Thyroid gland (tissue), 4 donors: ENCODE measurements at regions not wholly inside any gene's neighbourhood (a gene's known extent, or its start where the extent isn't known, plus 50 kb on each side); places are given as distances from the start of the nearest gene placed in this dataset.

Source experiments
- DNase-seq, 2 donors: peaks; one replicate each; pipeline ENCODE4 v3.0.0-alpha.2; 2019
- H3K27ac ChIP-seq, 3 donors: fragments of 200-600 bp; sonication (generic); 1 replicate in 2 of 3; 2 replicates in 1 of 3; pipeline ENCODE4 v1.5.1; 2016 to 2019; ENCODE audit warnings: mild to moderate bottlenecking in 1 of 3, moderate library complexity in 1 of 3
- H3K27me3 ChIP-seq: fragments of 200-600 bp; sonication (generic); one replicate; pipeline ENCODE4 v1.5.1; 2019
- H3K36me3 ChIP-seq, 2 donors: fragments of 200-600 bp; sonication (generic); one replicate each; pipeline ENCODE4 v1.5.1; 2016 to 2019
- H3K4me1 ChIP-seq, 2 donors: fragments of 200-600 bp; sonication (generic); one replicate each; pipeline ENCODE4 v1.5.1; 2017 to 2019
- H3K4me3 ChIP-seq, 3 donors: fragments of 200-600 bp; sonication (generic); replicated peaks in 1 of 3; 1 replicate in 2 of 3; 2 replicates in 1 of 3; pipeline ENCODE4 v1.5.1; 2016; ENCODE audit warnings: mild to moderate bottlenecking in 1 of 3
- H3K9me3 ChIP-seq: fragments of 200-600 bp; sonication (generic); one replicate; pipeline ENCODE4 v1.5.1; 2017
- CTCF ChIP-seq, 6 experiments: fragments of 200-600 bp in 3 of 6; fragments of 450-650 bp in 3 of 6; sonication (generic) in 3 of 6; IDR thresholded peaks; one replicate each; pipeline ENCODE4 v1.5.1; 2016 to 2019; ENCODE audit warnings: antibody characterized with exemption in 6 of 6, mild to moderate bottlenecking in 2 of 6, inconsistent platforms in 1 of 6, moderate library complexity in 1 of 6
- POLR2A ChIP-seq, 2 donors: fragments of 450-650 bp; IDR thresholded peaks; one replicate each; pipeline ENCODE4 v1.6.1; 2017; ENCODE audit warnings: antibody characterized with exemption in 2 of 2, mild to moderate bottlenecking in 2 of 2, moderate library complexity in 1 of 2
- WGBS, 2 donors: methylation state at CpG; one replicate each; pipeline ENCODE4 v1.1.5; 2017; 5-methylcytosine and 5-hydroxymethylcytosine counted together
- intact Hi-C: fragments of 100-400 bp; cut with DNase I; formaldehyde crosslinking; loops from one replicate; pipeline ENCODE4 v1.15.1; 2023

- DNase-seq = no peak
- H3K27ac ChIP-seq = no peak overlapping the region
- no peak overlapping the region for H3K4me3 ChIP-seq
- whole genome bisulfite sequencing, 2 donors = 63 to 98% methylated on average over 2 of the region's 2 CpGs
- H3K36me3 ChIP-seq = no peaks in the 10 kb centered on the region
- intact Hi-C loops = no loop called here
- H3K4me1 ChIP-seq = peaks cover 4 to 9% of the 10 kb centered on the region in 2 donors
- H3K9me3 ChIP-seq = no peaks in the 10 kb centered on the region
- H3K27me3 ChIP-seq = no peaks in the 10 kb centered on the region
- TF ChIP-seq POLR2A (IDR thresholded peaks at IDR 0.05) = no peak
- TF ChIP-seq CTCF (IDR thresholded peaks at IDR 0.05) = no peak
Measured at GRCh38 chr13:22455036-22455435, 725.7 kb upstream of the SGCG start.

DNA sequence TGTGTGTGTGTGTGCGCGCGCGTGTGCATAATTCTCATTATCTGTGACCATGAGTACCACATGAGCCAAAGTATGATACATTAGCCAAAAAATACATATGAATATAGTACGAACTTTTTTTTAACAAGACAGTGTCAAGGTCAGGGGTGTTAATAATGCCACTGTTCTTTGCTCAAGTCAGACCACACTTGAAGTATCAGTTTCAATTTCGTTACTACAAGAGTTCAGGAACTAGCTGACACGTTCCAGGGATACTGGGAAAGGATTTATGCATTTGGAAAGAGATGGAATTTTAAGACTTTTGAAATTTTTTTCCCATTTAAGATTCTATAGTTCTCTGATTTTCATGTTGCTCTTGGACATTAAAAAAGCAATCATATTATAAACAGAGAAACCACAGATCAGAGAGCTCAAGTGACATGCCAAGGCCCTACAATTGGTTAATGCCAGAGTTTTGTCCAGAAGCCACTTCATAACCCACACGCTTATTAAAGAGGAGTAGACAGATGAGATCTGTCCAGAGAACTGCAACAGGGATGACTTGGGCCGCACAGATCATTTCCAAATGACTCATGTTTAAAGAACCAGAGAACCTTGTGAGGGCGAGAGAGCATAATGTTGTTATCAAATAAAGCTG lies 718.8 kb upstream of the SGCG start:
- no peaks in the 10 kb centered on the region for H3K9me3 ChIP-seq
- no peaks in the 10 kb centered on the region for H3K4me1 ChIP-seq
- no peak overlapping the region for H3K27ac ChIP-seq
- WGBS, 2 donors = 68 to 69% methylated on average over 10 of the region's 10 CpGs
- no peaks in the 10 kb centered on the region for H3K27me3 ChIP-seq
- intact Hi-C loops = no loop called here
- TF ChIP-seq POLR2A (IDR thresholded peaks at IDR 0.05) (no peak), CTCF (IDR thresholded peaks at IDR 0.05) (no peak)
- no peak overlapping the region for H3K4me3 ChIP-seq
- no peaks in the 10 kb centered on the region for H3K36me3 ChIP-seq
- DNase-seq = no peak

GRCh38 chr13:22463089-22463488 lies 717.7 kb upstream of the SGCG start:
- DNase-seq = no peak
- TF ChIP-seq POLR2A (IDR thresholded peaks at IDR 0.05) (no peak), CTCF (IDR thresholded peaks at IDR 0.05) (no peak)
- H3K4me1 ChIP-seq = peaks cover 3 to 5% of the 10 kb centered on the region in 2 donors
- H3K4me3 ChIP-seq = no peak overlapping the region
- H3K9me3 ChIP-seq = no peaks in the 10 kb centered on the region
- H3K36me3 ChIP-seq = no peaks in the 10 kb centered on the region
- no peak overlapping the region for H3K27ac ChIP-seq
- intact Hi-C loops = no loop called here
- WGBS, 2 donors = 61 to 75% methylated on average over 2 of the region's 2 CpGs
- no peaks in the 10 kb centered on the region for H3K27me3 ChIP-seq

DNA sequence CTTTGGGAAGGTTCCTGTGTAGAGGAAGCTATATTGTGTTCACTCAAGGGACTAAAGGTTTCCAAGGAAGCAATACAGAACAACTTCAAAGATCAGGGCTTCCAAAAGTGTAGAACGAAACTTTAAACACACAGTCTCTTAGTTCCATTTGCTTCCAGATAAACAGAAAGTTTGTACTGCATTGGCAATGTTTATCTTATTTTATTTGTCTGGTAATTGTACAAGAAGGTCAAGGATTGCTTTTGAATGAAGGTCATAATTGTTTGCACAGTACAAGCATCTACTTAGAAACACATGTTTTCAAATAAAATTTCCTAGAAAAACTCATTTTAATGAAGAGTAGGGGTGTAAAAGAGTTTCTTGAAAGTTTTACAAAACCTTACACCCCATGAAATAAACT lies 712.7 kb upstream of the SGCG start:
- H3K4me3 ChIP-seq = no peak overlapping the region
- 13 to 16% methylated on average over 1 of the region's 1 CpG for WGBS, 2 donors
- no peak overlapping the region for H3K27ac ChIP-seq
- DNase-seq = no peak
- H3K4me1 ChIP-seq = peaks cover 3 to 7% of the 10 kb centered on the region in 2 donors
- TF ChIP-seq POLR2A (IDR thresholded peaks at IDR 0.05) = no peak
- intact Hi-C loops = no loop called here
- no peaks in the 10 kb centered on the region for H3K9me3 ChIP-seq
- H3K36me3 ChIP-seq = no peaks in the 10 kb centered on the region
- H3K27me3 ChIP-seq = no peaks in the 10 kb centered on the region

DNA sequence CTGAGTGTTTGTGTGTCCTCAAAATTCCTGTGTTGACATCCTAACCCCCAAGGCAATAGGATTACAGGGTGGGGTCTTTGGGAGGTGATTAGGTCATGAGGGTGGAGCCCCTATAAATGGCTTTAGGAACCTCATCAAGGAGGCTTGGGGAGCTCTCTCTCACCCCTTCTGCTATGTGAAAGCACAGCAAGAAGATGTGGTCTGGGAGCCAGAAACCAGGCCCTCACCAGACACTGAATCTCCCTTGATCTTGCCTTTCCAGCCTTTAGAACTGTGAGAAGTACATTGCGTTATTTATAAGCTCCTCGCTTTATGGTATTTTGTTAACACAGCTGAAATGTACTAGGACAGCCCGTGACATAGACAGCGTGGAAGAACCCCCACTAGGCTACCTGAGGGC lies 712.0 kb upstream of the SGCG start:
- intact Hi-C loops = no loop called here
- H3K27ac ChIP-seq = no peak overlapping the region
- H3K4me3 ChIP-seq = no peak overlapping the region
- no peak for DNase-seq
- no peaks in the 10 kb centered on the region for H3K9me3 ChIP-seq
- H3K36me3 ChIP-seq = no peaks in the 10 kb centered on the region
- no peaks in the 10 kb centered on the region for H3K27me3 ChIP-seq
- WGBS, 2 donors = 82% methylated on average over 4 of the region's 4 CpGs
- TF ChIP-seq POLR2A (IDR thresholded peaks at IDR 0.05) (no peak), CTCF (IDR thresholded peaks at IDR 0.05) (no peak)
- peaks cover 3 to 7% of the 10 kb centered on the region in 2 donors for H3K4me1 ChIP-seq
